Hematopoietic multipotent progenitor cell treated with erythropoietin and hydrocortisone succinate and interleukin-3 and kit ligand, for 6 days (in vitro differentiated cells): ENCODE measurements at regions not wholly inside any gene's neighbourhood (a gene's known extent, or its start where the extent isn't known, plus 50 kb on each side); places are given as distances from the start of the nearest gene placed in this dataset.
A peak's percentile ranks its signal among the peaks of the same experiment; 100 is the strongest.

Experiments
- DNase-seq: peaks from one replicate; pipeline ENCODE4 v3.0.0-alpha.2; 2015

DNA sequence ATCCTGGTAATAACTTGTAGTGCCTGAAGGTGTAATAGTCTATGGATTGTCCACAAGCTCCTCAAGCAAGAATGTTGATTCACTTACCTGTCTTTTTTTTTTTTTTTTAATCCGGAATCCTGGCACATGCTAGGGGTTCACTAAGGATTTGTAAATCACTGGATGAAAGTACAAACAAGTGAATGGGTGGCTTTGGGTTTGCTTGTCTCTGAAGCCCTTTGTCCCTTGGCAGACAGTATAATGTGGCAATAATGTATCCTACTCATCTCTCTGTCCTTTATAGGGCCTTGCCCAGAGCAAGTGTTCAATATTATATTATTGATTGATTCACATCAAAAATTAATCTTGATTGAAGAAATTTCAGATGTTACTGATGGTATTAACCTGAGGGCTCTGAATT, 334.0 kb upstream of the CPEB2 start:
- no peak for DNase-seq

GRCh38 chr4:14669371-14669770, 332.9 kb upstream of the CPEB2 start:
- DNase-seq, result no peak

- no peak for DNase-seq
Observed at GRCh38 chr4:14671146-14671545, 331.1 kb upstream of the CPEB2 start.

DNA sequence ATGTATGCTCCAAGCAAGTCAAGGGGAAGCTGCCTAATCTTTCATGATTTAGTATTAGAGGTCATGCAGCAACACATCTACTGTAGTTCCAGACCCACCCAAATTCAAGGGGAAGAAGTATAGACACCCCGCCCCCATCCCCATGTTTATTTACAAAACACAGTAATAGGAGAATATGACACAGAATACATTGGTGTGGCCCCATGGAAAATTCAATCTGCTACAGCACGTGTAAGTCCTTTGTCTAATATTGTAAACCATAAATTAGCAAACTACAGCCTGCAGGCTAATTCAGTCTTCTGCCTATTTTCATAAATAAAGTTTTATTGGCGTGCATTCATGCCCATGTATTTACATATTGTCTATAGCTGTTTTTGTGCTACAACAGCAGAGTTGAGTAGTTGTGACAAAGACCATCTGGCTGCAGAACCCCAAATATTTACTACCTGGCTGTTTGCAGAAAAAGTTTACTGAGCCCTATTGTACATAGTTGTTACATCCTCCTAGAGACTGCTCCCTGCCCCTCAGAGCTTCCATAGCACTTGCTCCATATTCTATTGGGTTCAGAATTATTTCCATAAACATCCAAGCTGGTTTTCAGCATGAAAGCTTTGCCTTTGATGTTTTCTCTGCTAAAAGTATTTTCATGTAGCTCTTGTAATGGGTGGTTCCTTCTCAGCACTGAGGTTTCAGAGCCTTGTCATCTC, 326.8 kb upstream of the CPEB2 start:
- DNase-seq, result no peak

- DNase-seq, result no peak
Observed at GRCh38 chr4:14679906-14680305, 322.4 kb upstream of the CPEB2 start.

GRCh38 chr4:14681330-14681729, 321.0 kb upstream of the CPEB2 start:
- DNase-seq, result no peak

DNA sequence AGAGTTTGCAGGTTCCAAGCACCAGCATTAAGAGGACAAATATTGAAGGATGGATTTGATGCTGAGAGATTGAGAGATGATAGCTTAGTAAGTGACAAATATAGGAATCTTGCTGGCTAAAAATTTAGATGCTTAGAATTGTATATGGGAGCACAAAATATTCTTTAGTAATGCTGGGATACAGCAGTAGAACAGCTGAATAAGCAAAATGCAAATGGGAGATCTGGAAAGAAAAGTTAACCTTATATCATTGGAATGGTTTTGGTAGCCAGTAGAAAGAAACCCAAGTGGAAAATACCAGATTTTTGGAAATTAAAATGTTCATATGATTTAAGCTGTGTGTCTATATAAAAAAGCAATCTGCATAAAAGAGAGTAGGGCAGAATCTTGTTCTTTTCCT, 308.6 kb upstream of the CPEB2 start:
- no peak for DNase-seq

DNA sequence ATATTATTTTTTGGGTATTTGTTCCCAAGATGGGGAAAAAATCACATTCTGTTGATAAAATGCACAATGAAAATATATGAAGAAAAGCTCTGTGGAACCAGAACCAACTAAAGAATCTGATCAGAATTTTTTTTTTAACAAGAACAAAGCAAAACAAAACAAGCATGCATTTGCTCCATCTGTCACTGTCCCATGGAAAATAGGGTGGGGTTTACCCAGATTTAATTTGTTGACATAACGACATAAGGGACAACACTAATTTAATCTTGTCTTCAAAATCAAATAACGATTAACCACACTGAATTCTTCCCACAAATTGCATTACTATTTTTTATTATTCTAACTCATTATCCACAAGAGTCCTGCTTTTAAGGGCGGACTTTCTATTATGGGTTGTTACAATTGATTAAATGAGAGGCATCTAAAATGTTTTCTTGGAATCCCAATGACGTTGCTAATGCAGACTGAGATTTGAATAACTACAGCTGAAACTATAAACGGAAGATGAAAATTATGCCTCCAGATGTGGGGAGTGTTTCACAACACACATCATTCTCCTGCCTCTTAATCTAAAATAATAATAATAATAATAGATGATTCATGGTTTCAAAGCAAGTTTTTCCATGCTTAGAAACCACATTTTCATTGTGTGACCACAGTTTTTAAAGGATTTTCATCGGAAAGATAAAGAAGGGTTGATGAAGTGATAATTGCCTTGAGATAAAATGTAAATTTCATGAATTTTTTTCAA, 307.0 kb upstream of the CPEB2 start:
- no peak for DNase-seq

GRCh38 chr4:14700083-14700482, 302.2 kb upstream of the CPEB2 start:
- DNase-seq, result no peak

- DNase-seq, result no peak
Observed at GRCh38 chr4:14700544-14700943, 301.7 kb upstream of the CPEB2 start.

GRCh38 chr4:14701389-14701788, 300.9 kb upstream of the CPEB2 start:
- no peak for DNase-seq

DNA sequence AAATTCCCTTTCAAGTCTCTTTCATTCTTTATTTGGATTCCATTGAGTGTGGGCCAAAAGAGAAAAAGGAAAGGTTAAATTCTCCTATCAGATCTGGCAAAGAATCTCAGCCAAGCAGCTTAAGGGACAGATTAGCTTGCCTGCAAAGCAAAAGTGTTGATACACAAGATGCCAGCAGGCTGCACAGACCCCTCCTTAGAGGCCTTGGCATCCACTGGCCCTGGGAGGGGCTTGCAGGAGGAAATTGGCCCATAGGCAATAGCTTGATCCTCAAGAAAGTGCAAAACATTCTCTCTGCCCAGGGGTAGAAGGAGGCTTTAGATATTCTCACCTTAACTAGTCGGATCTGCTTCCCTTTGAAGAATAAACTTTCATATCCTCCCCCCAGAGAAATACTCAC, 300.4 kb upstream of the CPEB2 start:
- DNase-seq, result no peak

GRCh38 chr4:14708574-14708973, 293.7 kb upstream of the CPEB2 start:
- no peak for DNase-seq

DNA sequence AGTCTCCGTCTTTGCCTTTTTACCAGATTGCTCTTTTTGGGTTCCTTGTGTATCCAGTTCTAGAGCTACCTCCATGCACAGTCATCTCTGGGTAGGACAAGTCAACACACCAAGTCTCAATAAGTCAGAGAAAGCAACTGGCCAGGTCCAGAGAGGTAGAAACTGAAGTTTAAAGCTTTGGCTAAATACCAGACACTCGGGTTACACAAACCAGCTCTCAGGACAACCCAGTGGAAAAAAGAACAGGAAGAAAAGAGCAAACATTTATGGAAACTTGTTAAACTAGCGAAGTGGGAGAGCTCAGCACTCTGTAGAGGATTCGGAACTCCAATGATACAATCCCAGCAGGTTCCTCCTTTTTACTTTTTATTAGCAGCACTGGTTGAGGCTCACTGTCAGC, 291.0 kb upstream of the CPEB2 start:
- no peak for DNase-seq

GRCh38 chr4:14716691-14717090, 285.6 kb upstream of the CPEB2 start:
- no peak for DNase-seq

GRCh38 chr4:14719053-14719452, 283.2 kb upstream of the CPEB2 start:
- no peak for DNase-seq

DNA sequence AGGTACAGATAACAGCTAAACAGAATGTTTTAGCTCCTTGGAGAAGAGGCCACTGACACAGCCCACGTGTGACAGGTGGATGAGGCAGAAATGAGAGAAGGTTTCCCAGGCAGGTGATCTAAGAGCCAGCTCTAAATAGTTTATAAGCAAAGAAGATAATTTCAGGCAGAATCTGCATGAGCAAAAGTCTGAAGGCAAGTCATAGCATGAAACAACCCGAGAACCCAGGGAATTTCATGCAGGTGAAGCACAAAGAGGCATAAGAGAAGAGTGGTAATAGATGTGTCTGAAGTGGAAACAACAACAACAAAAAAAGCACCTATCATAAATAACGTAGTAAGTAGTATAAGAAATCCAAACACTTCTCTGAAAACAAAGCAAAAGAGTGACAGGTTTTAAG, 275.8 kb upstream of the CPEB2 start:
- DNase-seq, result no peak

DNA sequence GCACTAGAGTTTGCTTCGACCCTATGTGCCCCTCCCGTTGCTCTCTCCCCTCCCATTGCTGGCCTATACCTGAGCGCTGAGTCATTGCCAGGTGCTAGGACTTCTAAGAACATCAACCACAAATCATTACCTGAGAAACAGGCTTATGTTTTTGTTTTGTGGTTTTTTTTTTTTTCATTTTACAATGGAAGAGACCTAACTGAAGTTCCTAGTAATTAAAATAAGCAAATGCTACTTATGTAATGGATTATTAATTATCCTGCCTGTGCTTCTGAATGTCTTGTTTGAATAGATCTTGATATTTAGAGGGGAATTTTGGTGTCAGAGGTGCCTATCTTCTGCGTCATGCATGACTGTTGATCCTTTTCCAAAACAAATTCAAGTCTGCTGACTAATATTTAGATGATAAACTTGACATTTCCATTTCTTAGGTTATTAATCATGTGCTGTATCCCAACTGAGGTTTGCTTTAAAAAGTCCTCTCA, 275.4 kb upstream of the CPEB2 start:
- no peak for DNase-seq

GRCh38 chr4:14729282-14730000, 272.8 kb upstream of the CPEB2 start:
- no peak for DNase-seq

- DNase-seq, result no peak
Observed at GRCh38 chr4:14742054-14742453, 260.2 kb upstream of the CPEB2 start.

DNA sequence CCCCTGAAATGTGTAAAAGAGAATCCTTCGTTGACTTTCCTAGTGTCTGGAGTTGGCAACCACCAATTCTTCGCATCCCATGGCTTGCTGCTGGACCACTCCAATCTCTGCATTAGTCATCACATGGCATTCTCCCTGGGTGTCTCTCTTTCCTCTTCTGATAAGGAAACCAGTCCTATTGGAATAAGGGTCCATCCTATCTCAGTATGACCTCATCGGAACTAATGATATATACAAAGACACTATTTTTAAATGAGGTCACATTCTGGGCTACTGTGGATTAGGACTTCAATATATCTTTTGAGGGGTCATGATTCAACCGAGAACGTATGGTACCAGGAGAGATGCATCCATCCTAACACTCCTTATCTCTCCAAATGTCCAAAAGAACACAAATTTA, 259.1 kb upstream of the CPEB2 start:
- no peak for DNase-seq

- DNase-seq, result no peak
Observed at GRCh38 chr4:14743601-14744000, 258.7 kb upstream of the CPEB2 start.

GRCh38 chr4:14744346-14744745, 257.9 kb upstream of the CPEB2 start:
- no peak for DNase-seq

DNA sequence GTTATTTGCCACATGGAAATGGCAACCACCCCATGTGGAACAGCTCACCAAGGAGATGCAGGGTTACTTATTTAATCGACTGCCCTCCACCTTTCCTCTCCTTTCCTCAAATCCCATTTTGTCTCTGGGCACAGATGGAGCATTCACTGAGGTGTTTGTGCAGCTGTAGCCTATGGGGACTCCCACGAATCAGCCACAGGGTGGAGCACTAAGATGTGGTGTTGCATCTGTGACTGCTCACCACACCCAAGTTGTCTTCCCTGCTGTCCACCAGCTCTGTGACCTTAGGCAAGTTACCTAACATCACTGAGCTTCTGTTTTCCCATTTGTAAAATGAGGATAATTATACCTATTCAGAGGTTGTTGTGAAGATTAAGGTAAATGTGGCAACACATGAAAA, 252.4 kb upstream of the CPEB2 start:
- peak; percentile 17 for DNase-seq
